Esophagus squamous epithelium (tissue), 5 donors: ENCODE measurements at regions not wholly inside any gene's neighbourhood (a gene's known extent, or its start where the extent isn't known, plus 50 kb on each side); places are given as distances from the start of the nearest gene placed in this dataset.

Source experiments
- DNase-seq: peaks from one replicate; lab custom pipeline; 2025; lab: John Stamatoyannopoulos, UW
- H3K27ac ChIP-seq, 4 donors: fragments of 200-600 bp; sonication (generic); one replicate each; pipeline ENCODE4 v1.5.1; 2016 to 2019; ENCODE audit warnings: mild to moderate bottlenecking in 1 of 4
- H3K27me3 ChIP-seq, 4 donors: fragments of 200-600 bp; sonication (generic); 1 replicate in 3 of 4; 2 replicates in 1 of 4; pipeline versions ENCODE4 v1.5.1 to v1.6.0; 2017 to 2021; ENCODE audit warnings: antibody characterized with exemption in 1 of 4
- H3K36me3 ChIP-seq, 3 donors: fragments of 200-600 bp; sonication (generic); one replicate each; pipeline ENCODE4 v1.5.1; 2016 to 2019
- H3K4me1 ChIP-seq, 3 donors: fragments of 200-600 bp; sonication (generic); one replicate each; pipeline ENCODE4 v1.5.1; 2017 to 2019
- H3K4me3 ChIP-seq, 4 donors: fragments of 200-600 bp; sonication (generic); 1 replicate in 3 of 4; 2 replicates in 1 of 4; pipeline ENCODE4 v1.5.1; 2016 to 2019; ENCODE audit warnings: mild to moderate bottlenecking in 2 of 4, moderate library complexity in 1 of 4
- H3K9me3 ChIP-seq, 3 donors: fragments of 200-600 bp; sonication (generic); one replicate each; pipeline ENCODE4 v1.5.1; 2016 to 2019
- CTCF ChIP-seq, 6 experiments: fragments of 450-650 bp in 4 of 6; fragments of 200-600 bp in 2 of 6; sonication (generic) in 2 of 6; IDR thresholded peaks; one replicate each; pipeline ENCODE4 v1.5.1; 2016 to 2019; ENCODE audit warnings: antibody characterized with exemption in 6 of 6, mild to moderate bottlenecking in 4 of 6, moderate library complexity in 4 of 6
- POLR2A ChIP-seq, 4 donors: fragments of 450-650 bp; IDR thresholded peaks; one replicate each; pipeline ENCODE4 v1.6.1; 2017; ENCODE audit warnings: antibody characterized with exemption in 4 of 4, mild to moderate bottlenecking in 4 of 4, moderate library complexity in 3 of 4
- WGBS, 2 donors: methylation state at CpG; one replicate each; pipeline ENCODE4 v1.1.5; 2018; 5-methylcytosine and 5-hydroxymethylcytosine counted together
- intact Hi-C: fragments of 100-400 bp; cut with DNase I; formaldehyde crosslinking; loops from one replicate; pipeline ENCODE4 v1.15.0; 2022
- donor health status: DM: yes; HTN: yes; CAD: no.

- no peaks in the 10 kb centered on the region for H3K27me3 ChIP-seq
- H3K9me3 ChIP-seq, result peaks cover 0 to 14% (median 0%) of the 10 kb centered on the region in 3 donors
- no peak overlapping the region for H3K4me3 ChIP-seq
- intact Hi-C loops, result no loop called here
- H3K27ac ChIP-seq, result no peak overlapping the region
- no peaks in the 10 kb centered on the region for H3K36me3 ChIP-seq
- no peaks in the 10 kb centered on the region for H3K4me1 ChIP-seq
- DNase-seq, result no peak
- no peak for TF ChIP-seq POLR2A (IDR thresholded peaks at IDR 0.05)
- TF ChIP-seq CTCF (IDR thresholded peaks at IDR 0.05), result no peak
These were observed 63.5 kb upstream of the DMRT1 start for GRCh38 chr9:777978-778377.

- 67 to 73% methylated on average over 1 of the region's 1 CpG for WGBS, 2 donors
- Histone ChIP-seq H3K27me3 (no peaks in the 10 kb centered on the region), H3K4me3 (no peak overlapping the region), H3K4me1 (no peaks in the 10 kb centered on the region), H3K27ac (no peak overlapping the region), H3K9me3 (no peaks in the 10 kb centered on the region), H3K36me3 (no peaks in the 10 kb centered on the region)
- no peak for TF ChIP-seq POLR2A (IDR thresholded peaks at IDR 0.05)
- no peak for TF ChIP-seq CTCF (IDR thresholded peaks at IDR 0.05)
- intact Hi-C loops, result loop anchor here (10.0 kb wide), 1 partner anchor 409 kb away; no protein-coding TSS in a partner anchor
- DNase-seq, result no peak
These were observed 57.3 kb upstream of the DMRT1 start for GRCh38 chr9:784202-784601.

- TF ChIP-seq POLR2A (IDR thresholded peaks at IDR 0.05) (no peak), CTCF (IDR thresholded peaks at IDR 0.05) (no peak)
These were observed 56.6 kb upstream of the DMRT1 start for GRCh38 chr9:784916-785315.

GRCh38 chr9:785997-786396, 55.5 kb upstream of the DMRT1 start:
- intact Hi-C loops, result loop anchor here (10.0 kb wide), 1 partner anchor 411 kb away; no protein-coding TSS in a partner anchor
- Histone ChIP-seq H3K27me3 (no peaks in the 10 kb centered on the region), H3K4me1 (no peaks in the 10 kb centered on the region), H3K4me3 (no peak overlapping the region), H3K36me3 (no peaks in the 10 kb centered on the region), H3K9me3 (no peaks in the 10 kb centered on the region), H3K27ac (no peak overlapping the region)
- no peak for DNase-seq
- TF ChIP-seq POLR2A (IDR thresholded peaks at IDR 0.05) (no peak), CTCF (IDR thresholded peaks at IDR 0.05) (no peak)
- 65 to 78% methylated on average over 3 to 4 of the region's 5 CpGs for WGBS, 2 donors

More at GRCh38 chr9:784916-785315, 56.6 kb upstream of the DMRT1 start:
- Histone ChIP-seq H3K4me1 (no peaks in the 10 kb centered on the region), H3K27ac (no peak overlapping the region), H3K9me3 (no peaks in the 10 kb centered on the region), H3K27me3 (no peaks in the 10 kb centered on the region), H3K36me3 (no peaks in the 10 kb centered on the region), H3K4me3 (no peak overlapping the region)
- no peak for DNase-seq
- WGBS, 2 donors, result 54 to 70% methylated on average over 2 of the region's 2 CpGs
- intact Hi-C loops, result loop anchor here (10.0 kb wide), 1 partner anchor 410 kb away; no protein-coding TSS in a partner anchor

- no peak for TF ChIP-seq POLR2A (IDR thresholded peaks at IDR 0.05)
- TF ChIP-seq CTCF (IDR thresholded peaks at IDR 0.05), result no peak
- Histone ChIP-seq H3K9me3 (no peaks in the 10 kb centered on the region), H3K4me1 (no peaks in the 10 kb centered on the region), H3K27ac (no peak overlapping the region), H3K4me3 (no peak overlapping the region), H3K36me3 (no peaks in the 10 kb centered on the region), H3K27me3 (no peaks in the 10 kb centered on the region)
- no peak for DNase-seq
- intact Hi-C loops, result loop anchor here (10.0 kb wide), 1 partner anchor 412 kb away; no protein-coding TSS in a partner anchor
- WGBS, 2 donors, result 74 to 75% methylated on average over 3 to 6 of the region's 6 CpGs
These were observed 55.1 kb upstream of the DMRT1 start for GRCh38 chr9:786405-786804.
